ENCODE measurements at regions not wholly inside any gene's neighbourhood (a gene's known extent, or its start where the extent isn't known, plus 50 kb on each side); places are given as distances from the start of the nearest gene placed in this dataset.

DNA sequence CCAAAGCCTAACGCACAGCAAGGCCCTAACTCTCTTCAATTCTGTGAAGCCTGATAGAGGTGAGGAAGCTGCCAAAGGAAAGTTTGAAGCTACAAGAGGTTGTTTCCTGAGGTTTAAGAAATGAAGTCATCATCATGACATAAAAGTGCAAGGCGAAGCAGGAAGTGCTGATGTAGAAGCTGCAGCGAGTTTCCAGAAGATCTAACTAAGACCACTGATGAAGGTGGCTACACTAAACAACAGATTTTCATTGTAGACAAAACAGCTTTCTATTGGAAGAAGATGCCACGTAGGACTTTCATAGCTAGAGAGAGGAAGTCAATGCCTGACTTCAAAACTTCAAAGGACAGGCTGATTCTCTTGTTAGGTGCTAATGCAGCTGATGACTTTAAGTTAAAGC is 385.6 kb upstream of the OR4E1 start:
- H3K4me1 ChIP-seq (ENCODE audit: control insufficient read depth, insufficient read depth, low read length) = no peaks in the 10 kb centered on the region
- H3K18ac ChIP-seq (ENCODE audit: low read depth, low read length) = no peak overlapping the region
- BruUV-seq (replicated peaks) = no TSS peak
- H2BK5ac ChIP-seq (ENCODE audit: low read depth, low read length, poor library complexity, severe bottlenecking) = no peak overlapping the region
- no peak overlapping the region for H3K4ac ChIP-seq (ENCODE audit: low read depth, low read length)
- TF ChIP-seq MAFK (IDR thresholded peaks at IDR 0.05; ENCODE audit: low read depth, low read length) = no peak
- no peak for TF ChIP-seq CEBPB (IDR thresholded peaks at IDR 0.05; ENCODE audit: low read depth, low read length)
- no peak for TF ChIP-seq POLR2A (IDR thresholded peaks at IDR 0.05; ENCODE audit: low read depth, low read length)
- TF ChIP-seq RCOR1 (IDR thresholded peaks at IDR 0.05; ENCODE audit: insufficient replicate concordance, low read length) = no peak
- TF ChIP-seq, protein P1, sequence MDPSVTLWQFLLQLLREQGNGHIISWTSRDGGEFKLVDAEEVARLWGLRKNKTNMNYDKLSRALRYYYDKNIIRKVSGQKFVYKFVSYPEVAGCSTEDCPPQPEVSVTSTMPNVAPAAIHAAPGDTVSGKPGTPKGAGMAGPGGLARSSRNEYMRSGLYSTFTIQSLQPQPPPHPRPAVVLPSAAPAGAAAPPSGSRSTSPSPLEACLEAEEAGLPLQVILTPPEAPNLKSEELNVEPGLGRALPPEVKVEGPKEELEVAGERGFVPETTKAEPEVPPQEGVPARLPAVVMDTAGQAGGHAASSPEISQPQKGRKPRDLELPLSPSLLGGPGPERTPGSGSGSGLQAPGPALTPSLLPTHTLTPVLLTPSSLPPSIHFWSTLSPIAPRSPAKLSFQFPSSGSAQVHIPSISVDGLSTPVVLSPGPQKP (IDR thresholded peaks at IDR 0.05; ENCODE audit: borderline replicate concordance, low read depth, low read length) = no peak
- TF ChIP-seq, protein P2, sequence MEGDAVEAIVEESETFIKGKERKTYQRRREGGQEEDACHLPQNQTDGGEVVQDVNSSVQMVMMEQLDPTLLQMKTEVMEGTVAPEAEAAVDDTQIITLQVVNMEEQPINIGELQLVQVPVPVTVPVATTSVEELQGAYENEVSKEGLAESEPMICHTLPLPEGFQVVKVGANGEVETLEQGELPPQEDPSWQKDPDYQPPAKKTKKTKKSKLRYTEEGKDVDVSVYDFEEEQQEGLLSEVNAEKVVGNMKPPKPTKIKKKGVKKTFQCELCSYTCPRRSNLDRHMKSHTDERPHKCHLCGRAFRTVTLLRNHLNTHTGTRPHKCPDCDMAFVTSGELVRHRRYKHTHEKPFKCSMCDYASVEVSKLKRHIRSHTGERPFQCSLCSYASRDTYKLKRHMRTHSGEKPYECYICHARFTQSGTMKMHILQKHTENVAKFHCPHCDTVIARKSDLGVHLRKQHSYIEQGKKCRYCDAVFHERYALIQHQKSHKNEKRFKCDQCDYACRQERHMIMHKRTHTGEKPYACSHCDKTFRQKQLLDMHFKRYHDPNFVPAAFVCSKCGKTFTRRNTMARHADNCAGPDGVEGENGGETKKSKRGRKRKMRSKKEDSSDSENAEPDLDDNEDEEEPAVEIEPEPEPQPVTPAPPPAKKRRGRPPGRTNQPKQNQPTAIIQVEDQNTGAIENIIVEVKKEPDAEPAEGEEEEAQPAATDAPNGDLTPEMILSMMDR (conservative IDR thresholded peaks at IDR 0.05; ENCODE audit: low read depth, low read length) = no peak
- no peak for TF ChIP-seq BHLHE40 (IDR thresholded peaks at IDR 0.05; ENCODE audit: low read depth, low read length)
- TF ChIP-seq, protein P3, sequence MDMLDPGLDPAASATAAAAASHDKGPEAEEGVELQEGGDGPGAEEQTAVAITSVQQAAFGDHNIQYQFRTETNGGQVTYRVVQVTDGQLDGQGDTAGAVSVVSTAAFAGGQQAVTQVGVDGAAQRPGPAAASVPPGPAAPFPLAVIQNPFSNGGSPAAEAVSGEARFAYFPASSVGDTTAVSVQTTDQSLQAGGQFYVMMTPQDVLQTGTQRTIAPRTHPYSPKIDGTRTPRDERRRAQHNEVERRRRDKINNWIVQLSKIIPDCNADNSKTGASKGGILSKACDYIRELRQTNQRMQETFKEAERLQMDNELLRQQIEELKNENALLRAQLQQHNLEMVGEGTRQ (IDR thresholded peaks at IDR 0.05; ENCODE audit: low read depth, low read length) = no peak
- no peak for TF ChIP-seq RAD21 (IDR thresholded peaks at IDR 0.05; ENCODE audit: low read length)
- no peak for TF ChIP-seq FOS (IDR thresholded peaks at IDR 0.05; ENCODE audit: low read depth, low read length)
- no peak for TF ChIP-seq CHD1 (IDR thresholded peaks at IDR 0.05; ENCODE audit: low read depth, low read length)
- no peak for TF ChIP-seq SMC3 (IDR thresholded peaks at IDR 0.05; ENCODE audit: low read depth, low read length)
- TF ChIP-seq MXI1 (IDR thresholded peaks at IDR 0.05; ENCODE audit: borderline replicate concordance, low read depth, low read length) = no peak
- TF ChIP-seq RFX5 (IDR thresholded peaks at IDR 0.05; ENCODE audit: low read depth, low read length) = no peak
- no peak for TF ChIP-seq MAZ (IDR thresholded peaks at IDR 0.05; ENCODE audit: borderline replicate concordance, low read depth, low read length)
- no peak for TF ChIP-seq NFE2L2 (IDR thresholded peaks at IDR 0.05; ENCODE audit: low read depth, low read length)
- no peak overlapping the region for H4K8ac ChIP-seq (ENCODE audit: low read depth in 2 of 2, low read length in 2 of 2)
- no peaks in the 10 kb centered on the region for H3K79me1 ChIP-seq (ENCODE audit: low read depth in 1 of 2, low read length in 2 of 2)
- no CpG with 5 or more reads among the region's 4 CpGs for WGBS, 2 experiments (ENCODE audit: extremely low coverage in 2 of 2, insufficient read length in 1 of 2)
- H3K4me3 ChIP-seq (ENCODE audit: insufficient read depth, low read depth, low read length) = no peak overlapping the region
- intact Hi-C loops (cut with micrococcal nuclease) = no loop called here
- no peaks in the 10 kb centered on the region for H3K9me1 ChIP-seq (ENCODE audit: insufficient read depth, low read length)
- H3K56ac ChIP-seq (ENCODE audit: extremely low read depth, insufficient read depth, low read length) = no peak overlapping the region
- POLR2A ChIA-PET (ENCODE audit: unreplicated experiment) = no interaction called here
- H3K9ac ChIP-seq (ENCODE audit: low read depth, low read length) = no peak overlapping the region
- no peaks in the 10 kb centered on the region for H3K36me3 ChIP-seq (ENCODE audit: control insufficient read depth, insufficient read depth, low read length)
- H2AK9ac ChIP-seq (replicated peaks; ENCODE audit: low read depth, low read length, poor library complexity) = no peak overlapping the region
- no peak overlapping the region for H2BK120ac ChIP-seq (ENCODE audit: low read depth, low read length)
- no peak overlapping the region for H4K5ac ChIP-seq (ENCODE audit: low read depth, low read length)
- no peak overlapping the region for H2AK5ac ChIP-seq (ENCODE audit: low read depth, low read length)
- no peak overlapping the region for H3K14ac ChIP-seq (replicated peaks; ENCODE audit: low read depth, low read length)
- H3K27ac ChIP-seq (ENCODE audit: insufficient read depth, low read length) = no peak overlapping the region
- ATAC-seq (ENCODE audit: low read depth) (no peak), DNase-seq (no peak)
- in situ Hi-C loops (cut with MboI; ENCODE audit: low sequenced_read_pairs) = no loop called here
- H2BK15ac ChIP-seq (ENCODE audit: low read depth, low read length) = no peak overlapping the region
- CTCF ChIA-PET = no interaction called here
- no peak overlapping the region for H4K91ac ChIP-seq (ENCODE audit: insufficient read depth, low read depth, low read length)
- H3K9me3 ChIP-seq (ENCODE audit: control insufficient read depth, insufficient read depth, low read length) = no peaks in the 10 kb centered on the region
- H2AFZ ChIP-seq (replicated peaks; ENCODE audit: low read length, poor library complexity) = no peak overlapping the region
- no peaks in the 10 kb centered on the region for H4K20me1 ChIP-seq (ENCODE audit: insufficient read depth, low read length)
- no peak overlapping the region for H3K4me2 ChIP-seq (ENCODE audit: low read depth, low read length)
- no peak overlapping the region for H3K23ac ChIP-seq (ENCODE audit: low read depth, low read length)
- H2BK20ac ChIP-seq (ENCODE audit: low read depth, low read length) = no peak overlapping the region
- dilution Hi-C loops (cut with HindIII; ENCODE audit: low sequenced_read_pairs, unreplicated experiment) = no loop called here
- H3K27me3 ChIP-seq (ENCODE audit: control insufficient read depth, insufficient read depth, low read length) = no peaks in the 10 kb centered on the region

All from IMR-90 (cell line).